ENCODE measurements at regions not wholly inside any gene's neighbourhood (a gene's known extent, or its start where the extent isn't known, plus 50 kb on each side); places are given as distances from the start of the nearest gene placed in this dataset.

DNA sequence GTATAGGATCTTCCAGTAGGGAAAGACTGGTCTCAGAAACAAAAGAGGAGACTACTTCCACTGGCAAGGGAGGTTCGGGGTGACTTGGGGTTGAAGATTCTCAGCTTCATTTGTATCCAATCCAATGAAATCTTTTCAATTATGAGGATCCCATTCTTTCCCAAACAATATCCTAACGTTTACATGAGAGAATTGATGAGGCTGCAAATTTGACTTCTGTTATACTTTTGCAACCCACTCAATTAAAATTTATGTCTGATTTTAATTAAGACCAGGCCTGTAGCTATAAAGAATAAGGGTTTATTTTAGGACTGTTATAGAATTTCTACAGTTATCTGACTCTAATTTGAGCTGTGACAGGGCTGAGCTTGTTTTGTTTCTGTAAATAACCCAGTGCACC is 251.5 kb downstream of the ANKRD7 start:
- TF ChIP-seq, protein P1, sequence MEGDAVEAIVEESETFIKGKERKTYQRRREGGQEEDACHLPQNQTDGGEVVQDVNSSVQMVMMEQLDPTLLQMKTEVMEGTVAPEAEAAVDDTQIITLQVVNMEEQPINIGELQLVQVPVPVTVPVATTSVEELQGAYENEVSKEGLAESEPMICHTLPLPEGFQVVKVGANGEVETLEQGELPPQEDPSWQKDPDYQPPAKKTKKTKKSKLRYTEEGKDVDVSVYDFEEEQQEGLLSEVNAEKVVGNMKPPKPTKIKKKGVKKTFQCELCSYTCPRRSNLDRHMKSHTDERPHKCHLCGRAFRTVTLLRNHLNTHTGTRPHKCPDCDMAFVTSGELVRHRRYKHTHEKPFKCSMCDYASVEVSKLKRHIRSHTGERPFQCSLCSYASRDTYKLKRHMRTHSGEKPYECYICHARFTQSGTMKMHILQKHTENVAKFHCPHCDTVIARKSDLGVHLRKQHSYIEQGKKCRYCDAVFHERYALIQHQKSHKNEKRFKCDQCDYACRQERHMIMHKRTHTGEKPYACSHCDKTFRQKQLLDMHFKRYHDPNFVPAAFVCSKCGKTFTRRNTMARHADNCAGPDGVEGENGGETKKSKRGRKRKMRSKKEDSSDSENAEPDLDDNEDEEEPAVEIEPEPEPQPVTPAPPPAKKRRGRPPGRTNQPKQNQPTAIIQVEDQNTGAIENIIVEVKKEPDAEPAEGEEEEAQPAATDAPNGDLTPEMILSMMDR (conservative IDR thresholded peaks at IDR 0.05; ENCODE audit: low read depth, low read length) = no peak
- TF ChIP-seq POLR2A (IDR thresholded peaks at IDR 0.05; ENCODE audit: low read depth, low read length) (no peak), NFE2L2 (IDR thresholded peaks at IDR 0.05; ENCODE audit: low read depth, low read length) (no peak), RAD21 (IDR thresholded peaks at IDR 0.05; ENCODE audit: low read length) (no peak), BHLHE40 (IDR thresholded peaks at IDR 0.05; ENCODE audit: low read depth, low read length) (no peak), MXI1 (IDR thresholded peaks at IDR 0.05; ENCODE audit: borderline replicate concordance, low read depth, low read length) (no peak), FOS (IDR thresholded peaks at IDR 0.05; ENCODE audit: low read depth, low read length) (no peak), CEBPB (IDR thresholded peaks at IDR 0.05; ENCODE audit: low read depth, low read length) (no peak), CHD1 (IDR thresholded peaks at IDR 0.05; ENCODE audit: low read depth, low read length) (no peak), MAZ (IDR thresholded peaks at IDR 0.05; ENCODE audit: borderline replicate concordance, low read depth, low read length) (no peak), MAFK (IDR thresholded peaks at IDR 0.05; ENCODE audit: low read depth, low read length) (peak; percentile 54; the same call in 1 of the 2 replicates)
- TF ChIP-seq, protein P2, sequence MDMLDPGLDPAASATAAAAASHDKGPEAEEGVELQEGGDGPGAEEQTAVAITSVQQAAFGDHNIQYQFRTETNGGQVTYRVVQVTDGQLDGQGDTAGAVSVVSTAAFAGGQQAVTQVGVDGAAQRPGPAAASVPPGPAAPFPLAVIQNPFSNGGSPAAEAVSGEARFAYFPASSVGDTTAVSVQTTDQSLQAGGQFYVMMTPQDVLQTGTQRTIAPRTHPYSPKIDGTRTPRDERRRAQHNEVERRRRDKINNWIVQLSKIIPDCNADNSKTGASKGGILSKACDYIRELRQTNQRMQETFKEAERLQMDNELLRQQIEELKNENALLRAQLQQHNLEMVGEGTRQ (IDR thresholded peaks at IDR 0.05; ENCODE audit: low read depth, low read length) = no peak

All from IMR-90 (cell line).